HG03457 (cell line): ENCODE measurements at regions not wholly inside any gene's neighbourhood (a gene's known extent, or its start where the extent isn't known, plus 50 kb on each side); places are given as distances from the start of the nearest gene placed in this dataset.
"Not testable (repeated sequence)": the region's sequence is repeated elsewhere in the genome, so short reads cannot be mapped to it uniquely, and the experiment has no call there.

Experiments used
- ATAC-seq: cut with Tn5 transposase; IDR thresholded peaks from one replicate; pipeline ENCODE4 v1.9.1; 2021; ENCODE audit warnings: moderate number of reproducible peaks; ENCODE audit not compliant: unreplicated experiment

DNA sequence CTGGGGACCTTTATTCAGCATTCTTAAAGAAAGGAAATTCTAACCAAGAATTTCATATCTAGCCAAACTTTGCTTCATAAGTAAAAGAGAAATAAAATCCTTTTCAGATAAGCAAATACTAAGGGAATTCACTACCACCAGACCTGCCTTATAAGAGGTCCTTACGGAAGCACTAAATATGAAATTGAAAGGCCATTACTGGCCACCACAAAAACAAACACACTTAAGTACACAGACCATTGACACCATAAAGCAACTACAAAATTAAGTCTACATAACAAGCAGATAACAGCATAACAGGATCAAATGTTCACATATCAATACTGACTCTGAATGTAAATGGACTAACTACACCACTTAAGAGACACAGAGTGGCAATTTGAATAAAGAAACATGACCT is 361.4 kb upstream of the POU5F2 start:
- no peak for ATAC-seq

DNA sequence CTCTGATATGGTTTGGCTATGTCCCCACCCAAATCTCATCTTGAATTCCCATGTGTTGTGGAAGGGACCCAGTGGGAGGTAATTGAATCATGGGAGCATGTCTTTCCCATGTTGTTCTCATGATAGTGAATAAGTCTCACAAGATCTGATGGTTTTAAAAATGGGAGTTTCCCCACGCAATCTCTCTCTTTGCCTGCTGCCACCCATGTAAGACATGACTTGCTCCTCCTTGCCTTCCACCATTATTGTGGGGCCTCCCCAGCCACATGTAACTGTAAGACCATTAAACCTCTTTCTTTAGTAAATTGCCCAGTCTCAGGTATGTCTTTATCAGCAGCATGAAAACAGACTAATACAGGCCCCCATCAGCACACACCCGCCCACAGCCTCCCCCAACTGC is 356.0 kb upstream of the POU5F2 start:
- ATAC-seq = not testable (repeated sequence)

DNA sequence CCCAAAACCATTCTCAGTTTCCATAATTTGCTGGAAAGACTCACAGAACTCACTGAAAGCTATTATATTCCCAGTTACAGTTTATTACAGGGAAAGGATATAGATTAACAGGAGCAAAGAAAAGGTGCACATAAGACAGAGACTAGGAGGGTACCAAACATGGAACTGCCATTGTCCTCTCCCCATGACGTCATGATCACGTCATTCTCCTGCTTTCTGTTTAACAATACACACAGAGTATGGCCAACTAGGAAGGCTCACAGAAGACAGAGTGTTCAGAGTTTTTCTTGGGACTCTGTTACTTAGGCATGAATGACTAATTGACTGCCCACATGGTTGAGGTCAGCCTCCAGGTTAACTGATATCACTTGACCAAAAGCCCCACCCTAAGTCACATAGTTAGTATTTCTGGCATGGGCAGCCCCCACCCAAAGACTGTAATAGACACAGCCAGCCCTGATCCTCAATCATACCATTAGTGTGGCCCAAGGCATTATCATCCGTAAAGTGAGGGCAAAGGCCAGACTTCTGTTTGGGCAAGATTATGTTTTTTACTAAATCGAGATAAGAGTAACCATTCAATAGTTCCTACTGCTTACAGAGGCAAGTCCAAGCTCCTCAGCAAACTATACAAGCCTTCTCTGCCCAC is 353.5 kb upstream of the POU5F2 start:
- no peak for ATAC-seq

DNA sequence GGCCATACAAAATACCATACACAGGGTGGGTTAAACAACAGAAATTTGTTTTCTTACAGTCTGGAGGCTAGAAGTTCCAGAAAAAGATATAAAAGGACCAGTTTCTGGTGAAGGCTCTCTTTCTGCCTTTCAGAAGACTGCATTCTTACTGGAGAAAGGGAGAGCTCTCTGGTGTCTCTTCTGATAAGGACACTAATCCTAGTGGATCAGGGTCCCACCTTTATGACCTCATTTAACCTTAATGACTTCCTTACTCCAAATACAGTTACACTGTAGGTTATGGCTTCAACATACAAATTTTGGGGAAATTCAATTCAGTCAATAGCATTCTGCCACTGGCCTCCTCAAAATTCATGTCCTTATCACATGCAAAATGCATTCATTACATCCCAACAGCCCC is 351.9 kb upstream of the POU5F2 start:
- no peak for ATAC-seq

DNA sequence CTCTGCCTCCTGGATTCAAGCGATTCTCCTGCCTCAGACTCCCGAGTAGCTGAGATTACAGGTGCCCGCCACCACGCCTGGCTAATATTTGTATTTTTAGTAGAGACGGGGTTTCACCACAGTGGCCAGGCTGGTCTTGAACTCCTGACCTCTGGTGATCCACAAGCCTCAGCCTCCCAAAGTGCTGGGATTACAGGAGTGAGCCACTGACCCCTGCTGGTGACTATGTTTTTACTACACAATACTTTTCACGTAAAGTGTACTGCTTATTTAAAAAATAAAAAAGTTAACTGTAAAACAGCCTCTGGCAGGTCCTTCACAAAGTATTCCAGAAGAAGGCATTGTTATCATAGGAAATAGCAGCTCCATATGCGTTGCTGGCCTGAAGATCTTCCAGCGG is 345.2 kb upstream of the POU5F2 start:
- not testable (repeated sequence) for ATAC-seq

DNA sequence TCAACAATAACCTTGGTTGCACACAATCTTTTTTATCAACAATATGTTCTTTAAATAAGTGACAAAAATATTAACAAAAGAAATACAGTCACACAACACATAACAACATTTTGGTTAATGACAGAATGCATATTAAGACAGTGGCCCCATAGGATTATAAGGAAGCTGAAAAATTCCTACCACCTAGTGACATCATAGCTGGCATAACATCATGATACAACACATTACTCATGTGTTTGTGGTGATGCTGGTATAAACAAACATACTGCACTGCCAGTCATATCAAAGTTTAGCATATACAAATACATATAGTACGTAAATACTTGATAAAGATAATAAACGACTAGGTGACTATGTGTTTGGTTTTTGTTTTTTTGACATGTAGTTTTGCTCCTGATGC is 344.8 kb upstream of the POU5F2 start:
- no peak for ATAC-seq

DNA sequence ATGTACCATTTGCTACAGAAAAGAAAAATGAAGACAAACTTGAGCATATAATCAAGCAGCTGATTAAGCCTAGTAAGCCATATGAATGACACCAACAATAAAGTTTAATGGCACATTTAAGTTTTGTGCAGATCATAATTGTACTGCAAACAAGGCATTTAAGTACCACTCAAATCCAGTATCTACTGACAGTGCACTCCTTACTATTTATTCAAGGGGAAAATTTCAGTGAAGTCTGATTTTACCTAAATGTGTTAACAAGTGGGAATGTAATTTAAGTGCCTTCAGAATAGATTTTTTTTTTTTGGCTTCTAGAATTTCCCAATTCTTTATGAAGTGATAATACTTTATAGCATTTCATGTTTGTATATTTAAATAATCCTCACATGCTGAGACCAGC is 341.0 kb upstream of the POU5F2 start:
- ATAC-seq = no peak

DNA sequence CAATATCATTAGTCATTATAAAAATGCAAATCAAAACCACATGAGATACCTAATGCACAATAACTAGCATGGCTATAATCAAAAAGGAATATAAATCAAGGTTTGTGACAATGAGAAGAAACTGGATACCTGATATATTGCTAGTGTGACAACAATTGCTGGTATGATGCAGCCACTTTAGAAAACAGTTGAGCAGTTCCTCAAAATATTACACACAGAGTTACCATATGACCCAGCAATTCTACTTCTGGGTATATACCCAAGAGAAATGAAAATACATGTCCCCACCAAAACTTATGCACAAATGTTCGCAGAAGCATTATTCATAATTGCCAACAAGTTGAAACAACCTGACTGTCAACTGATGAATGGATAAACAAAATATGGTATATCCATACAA is 339.7 kb upstream of the POU5F2 start:
- ATAC-seq = no peak

DNA sequence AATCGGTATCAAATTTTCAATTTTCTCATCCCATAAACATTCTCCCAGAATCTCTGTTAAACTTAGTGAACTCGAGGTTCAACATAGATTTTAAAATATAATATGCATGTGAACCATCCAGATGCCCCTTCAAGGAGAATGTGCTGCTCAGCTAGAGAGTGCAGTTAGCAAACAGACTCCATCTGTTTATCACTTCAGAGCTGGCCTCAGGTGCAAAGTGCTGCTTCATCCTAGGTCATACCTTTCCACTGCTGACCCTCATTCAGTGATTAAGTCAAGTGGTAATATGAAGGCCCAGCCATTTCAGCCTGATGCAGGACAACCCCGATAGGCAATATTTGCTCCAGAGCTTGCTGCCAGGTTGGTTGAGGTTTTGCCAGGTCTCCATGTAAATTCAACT is 339.0 kb upstream of the POU5F2 start:
- ATAC-seq = no peak

DNA sequence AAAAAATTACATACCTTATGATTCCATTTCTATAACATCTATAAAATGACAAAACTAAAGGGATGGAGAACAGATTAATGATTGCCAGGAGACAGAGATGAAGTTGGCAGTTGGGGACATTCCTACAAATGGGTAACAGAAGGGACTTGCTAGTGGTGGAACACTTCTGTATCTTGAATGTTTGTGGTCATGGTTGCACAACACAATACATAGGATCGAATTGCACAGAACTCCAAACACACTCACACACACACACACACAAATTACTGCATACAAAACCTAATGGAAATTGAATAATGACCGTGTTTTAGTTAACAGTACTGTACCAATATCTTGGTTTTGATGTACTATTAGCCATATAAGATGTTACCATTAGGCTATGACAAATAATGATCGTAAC is 330.7 kb upstream of the POU5F2 start:
- no peak for ATAC-seq

DNA sequence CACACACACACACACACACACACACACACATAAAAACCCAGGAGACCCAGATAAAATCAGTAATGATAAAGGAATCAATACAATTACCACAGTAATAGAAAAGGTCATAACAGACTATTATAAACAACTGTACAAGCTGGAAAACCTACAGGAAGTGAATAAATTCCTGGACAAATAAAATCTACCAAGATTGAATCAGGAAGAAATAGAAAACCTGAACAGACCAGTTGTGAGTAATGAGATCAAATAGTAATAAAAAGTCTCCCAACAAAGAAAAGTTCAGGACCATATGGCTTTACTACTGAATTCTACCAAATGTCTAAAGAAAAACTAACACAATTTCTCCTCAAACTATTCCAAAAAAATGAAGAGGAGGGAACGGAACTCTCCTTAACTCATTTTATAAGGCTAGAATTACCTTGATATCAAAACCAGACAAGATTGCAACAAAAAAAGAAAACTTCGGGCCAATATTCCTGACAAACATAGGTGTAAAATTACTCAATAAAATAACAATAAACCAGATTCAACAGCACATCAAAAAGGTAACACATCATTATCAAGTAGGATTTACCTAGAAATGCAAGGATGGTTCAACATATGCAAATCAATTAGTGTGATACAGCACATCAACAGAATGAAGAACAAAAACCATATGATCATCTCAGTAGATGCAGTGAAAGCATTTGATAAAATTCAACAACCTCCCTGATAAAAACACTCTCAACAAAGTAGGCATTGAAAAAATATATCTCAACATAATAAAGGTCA is 325.2 kb upstream of the POU5F2 start:
- no peak for ATAC-seq

DNA sequence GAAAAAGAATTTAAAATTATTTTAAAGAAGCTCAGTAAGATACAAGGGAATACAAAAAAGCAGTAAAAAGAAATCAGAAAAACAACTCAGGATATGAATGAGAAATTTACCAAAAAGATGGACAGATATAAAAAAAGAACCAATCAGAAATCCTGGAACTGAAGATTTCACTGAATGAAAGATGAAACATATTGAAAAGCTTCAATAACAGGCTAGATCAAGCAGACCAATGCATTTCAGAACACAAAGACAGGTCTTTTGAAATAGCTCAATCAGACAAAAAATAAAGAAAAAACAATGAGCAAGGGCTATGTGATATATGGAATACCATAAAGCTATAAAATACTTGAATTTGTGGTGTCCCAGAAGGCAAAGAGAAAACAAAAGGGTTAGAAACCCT is 322.6 kb upstream of the POU5F2 start:
- ATAC-seq = no peak

DNA sequence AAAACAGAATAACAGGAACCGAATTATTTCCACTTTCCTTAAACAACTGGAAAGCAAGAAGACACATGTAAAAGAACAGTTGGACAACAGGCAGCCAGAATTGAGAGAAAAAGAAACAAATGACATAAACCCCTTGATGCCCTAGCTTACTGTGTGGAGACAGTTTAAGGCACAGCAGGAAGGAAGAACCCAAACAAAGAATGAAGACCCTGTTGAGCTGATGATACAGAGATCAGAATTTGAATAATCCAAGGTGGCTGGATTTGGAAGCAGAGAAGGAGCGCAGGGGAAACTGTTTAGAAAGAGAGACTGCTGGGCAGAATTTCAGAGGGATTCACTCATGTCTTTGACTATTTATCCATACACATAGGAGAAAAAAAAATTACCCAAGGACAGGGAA is 316.3 kb upstream of the POU5F2 start:
- ATAC-seq = no peak

DNA sequence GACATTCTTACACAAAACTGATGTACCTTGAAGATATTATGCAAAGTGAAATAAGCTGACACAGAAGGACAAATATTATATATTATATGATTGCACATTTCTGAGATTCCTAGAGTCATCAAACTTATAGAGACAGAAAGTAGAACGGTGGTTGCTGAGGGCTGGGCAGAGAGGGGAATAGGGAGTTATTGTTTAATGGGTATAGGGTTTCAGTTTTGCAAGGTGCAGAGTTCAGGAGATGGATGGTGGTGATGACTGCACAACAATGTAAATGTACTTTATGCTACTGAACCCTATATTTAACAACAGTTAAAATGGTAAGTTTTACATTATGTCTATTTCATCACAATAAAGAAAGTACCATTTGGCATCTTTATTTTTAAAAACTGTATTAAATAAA is 315.8 kb upstream of the POU5F2 start:
- peak; percentile 77 for ATAC-seq

DNA sequence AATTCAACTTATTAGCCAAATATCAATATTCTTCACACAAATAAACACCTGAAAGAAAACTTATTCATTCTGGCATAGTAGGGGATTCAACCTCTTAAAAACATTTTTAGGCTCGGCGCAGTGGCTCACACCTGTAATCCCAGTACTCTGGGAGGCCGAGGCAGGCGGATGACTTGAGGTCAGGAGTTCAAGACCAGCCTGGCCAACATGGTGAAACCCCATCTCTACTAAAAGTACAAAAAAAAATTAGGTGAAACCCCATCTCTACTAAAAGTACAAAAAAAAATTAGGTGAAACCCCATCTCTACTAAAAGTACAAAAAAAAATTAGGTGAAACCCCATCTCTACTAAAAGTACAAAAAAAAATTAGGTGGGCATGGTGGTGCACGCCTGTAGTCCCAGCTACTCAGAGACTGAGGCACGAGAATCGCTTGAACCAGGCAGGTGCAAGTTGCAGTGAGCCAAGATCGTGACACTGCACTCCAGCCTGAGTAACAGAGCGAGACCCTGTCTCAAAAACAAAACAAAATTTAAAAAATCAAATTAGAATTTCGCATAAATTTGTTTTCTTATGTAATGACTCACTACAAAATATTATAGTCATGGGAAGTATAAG is 308.0 kb upstream of the POU5F2 start:
- not testable (repeated sequence) for ATAC-seq

DNA sequence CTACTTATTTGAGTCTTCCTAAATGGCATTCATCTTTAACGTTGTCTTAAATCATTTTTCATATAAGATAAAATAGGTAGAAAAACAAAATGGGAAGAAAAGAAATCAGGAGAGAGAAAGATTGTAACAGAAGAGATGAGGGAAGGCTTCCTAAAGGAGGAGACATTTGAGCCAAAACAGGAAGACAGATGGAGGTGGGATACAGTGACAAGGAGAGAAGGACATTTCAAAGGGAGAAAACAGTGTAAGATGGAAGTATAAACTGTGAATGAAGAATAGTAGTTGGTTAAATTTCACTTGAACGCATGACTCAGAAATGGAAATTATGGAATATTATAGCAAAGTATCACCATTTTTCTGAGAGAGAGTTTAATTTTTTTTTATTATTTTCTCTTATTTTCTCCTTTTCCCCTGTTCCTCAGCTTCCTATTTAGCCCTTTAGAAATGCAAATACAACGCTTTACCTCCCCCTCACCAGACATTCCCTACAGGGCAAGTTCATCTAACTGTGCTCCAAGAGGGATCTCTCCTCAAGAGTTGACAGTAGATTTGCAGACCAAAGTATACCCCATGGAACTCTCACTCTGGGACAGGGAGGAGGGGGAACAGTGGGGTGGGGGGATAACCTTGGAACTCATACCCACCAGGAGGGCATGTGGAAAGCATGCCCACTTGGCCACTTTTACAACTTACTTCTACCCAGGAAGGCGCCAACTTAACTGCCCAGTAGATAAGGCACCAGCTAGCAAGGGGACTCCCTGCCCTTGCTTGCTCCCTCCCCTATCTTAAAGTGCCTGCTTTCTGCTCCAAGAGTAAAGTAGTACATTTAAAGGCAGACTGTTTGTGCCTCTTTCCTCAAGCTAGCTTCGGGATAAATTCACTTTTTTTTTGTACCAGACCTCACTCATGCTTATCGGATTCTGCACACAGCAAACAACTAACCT is 304.7 kb upstream of the POU5F2 start:
- no peak for ATAC-seq

DNA sequence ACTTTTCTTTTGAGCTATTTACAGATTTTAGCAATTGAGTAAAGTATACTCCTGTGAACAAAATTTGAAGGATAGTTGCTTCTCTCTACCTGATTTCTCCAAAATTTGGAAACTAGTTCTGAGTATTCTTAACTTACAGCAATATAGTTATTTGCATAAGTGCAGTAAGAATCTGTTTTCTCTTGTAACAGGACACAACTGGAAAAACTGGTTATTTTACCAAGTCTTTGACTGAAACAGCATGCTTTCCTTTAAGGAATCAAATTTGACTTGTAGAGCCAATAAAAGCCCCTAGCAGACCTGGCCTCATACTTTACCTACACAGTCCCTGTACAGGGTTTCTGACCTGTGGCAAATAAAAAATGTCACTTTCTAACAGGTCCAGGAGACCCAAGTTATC is 301.9 kb upstream of the POU5F2 start:
- no peak for ATAC-seq

DNA sequence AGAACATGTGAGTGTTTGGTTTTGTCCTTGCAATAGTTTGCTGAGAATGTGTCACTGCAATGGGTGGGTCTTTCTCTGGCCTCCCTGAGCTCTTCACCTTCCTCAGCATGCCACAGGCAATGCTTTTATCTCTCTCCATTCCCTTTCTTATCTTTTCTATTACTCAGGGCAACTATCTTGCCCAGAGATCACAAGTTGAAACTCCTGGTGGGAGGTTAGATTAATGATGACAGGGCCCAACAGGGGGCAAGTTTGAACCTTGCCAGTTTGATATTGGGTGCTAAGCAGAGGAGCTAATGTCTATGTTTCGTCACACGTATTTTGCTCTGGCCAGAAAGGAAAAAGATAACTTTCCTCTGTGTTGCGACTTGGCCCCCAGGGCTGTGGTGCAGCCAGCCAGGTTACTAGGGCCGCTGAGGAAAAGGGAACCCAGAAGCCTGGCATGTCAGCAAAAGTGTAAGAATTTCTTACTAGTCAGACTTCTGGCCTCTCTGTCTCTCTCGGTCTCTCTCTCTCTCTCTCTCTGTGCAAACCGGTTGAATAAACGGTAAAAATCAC is 299.3 kb upstream of the POU5F2 start:
- ATAC-seq = no peak

DNA sequence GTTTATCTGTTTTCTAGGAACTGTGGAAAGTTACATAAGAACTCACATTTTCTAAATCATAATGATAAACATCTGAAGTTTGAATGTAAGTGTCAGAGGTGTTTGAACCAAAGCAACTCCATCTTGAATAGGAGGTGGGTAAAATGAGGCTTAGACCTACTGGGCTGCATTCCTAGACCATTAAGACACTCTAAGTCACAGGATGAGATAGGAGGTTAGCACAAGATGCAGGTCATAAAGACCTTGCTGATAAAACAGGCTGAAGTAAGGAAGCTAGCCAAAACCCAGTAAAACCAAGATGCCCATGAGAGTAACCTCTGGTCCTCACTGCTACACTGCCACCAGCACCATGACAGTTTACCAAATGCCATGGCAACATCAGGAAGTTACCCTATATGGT is 297.7 kb upstream of the POU5F2 start:
- ATAC-seq = no peak

DNA sequence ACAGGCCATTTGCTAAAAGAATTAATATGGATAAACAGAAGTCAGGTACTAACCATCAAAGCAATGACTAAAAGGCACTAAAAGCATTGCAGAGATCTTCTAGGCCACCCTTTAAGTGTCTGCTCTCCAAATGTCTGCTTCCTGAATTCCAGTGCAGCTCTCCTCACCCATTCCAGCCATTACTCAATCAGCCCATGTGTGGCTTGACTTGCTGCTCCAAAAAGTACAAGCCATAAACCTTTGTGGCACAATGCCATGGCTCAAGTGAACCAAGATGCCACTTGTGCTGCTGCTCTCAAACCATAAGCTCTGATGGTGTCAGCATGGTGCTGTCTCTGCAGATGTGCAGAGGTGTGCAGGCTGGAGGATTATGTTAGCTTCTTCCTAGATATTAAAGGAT is 290.2 kb upstream of the POU5F2 start:
- ATAC-seq = no peak

DNA sequence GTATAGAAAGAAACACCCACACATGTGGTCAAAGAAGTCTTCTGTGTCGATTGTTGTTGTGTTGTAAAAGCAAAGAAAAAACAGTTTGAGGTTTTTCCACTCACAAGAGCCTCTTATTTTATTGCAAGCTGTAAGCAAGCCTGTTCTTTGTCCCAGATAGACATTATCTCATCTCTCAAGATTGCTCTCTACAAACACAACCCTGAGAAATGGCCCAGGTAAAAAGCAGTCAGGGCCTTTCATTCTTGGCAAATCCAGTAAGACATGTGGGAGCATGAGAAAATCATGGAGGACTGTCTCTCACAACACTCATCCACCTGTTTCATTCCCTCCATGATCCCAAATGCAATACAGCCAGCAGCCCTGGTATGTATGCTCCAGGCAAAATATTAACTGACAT is 286.6 kb upstream of the POU5F2 start:
- no peak for ATAC-seq
